Gastroesophageal sphincter (tissue), 3 donors: ENCODE measurements at regions not wholly inside any gene's neighbourhood (a gene's known extent, or its start where the extent isn't known, plus 50 kb on each side); places are given as distances from the start of the nearest gene placed in this dataset.

Experiments
- POLR2AphosphoS5 ChIP-seq: sonication (generic); formaldehyde crosslinking; IDR thresholded peaks from one replicate; pipeline ENCODE4 v1.6.1; 2017; ENCODE audit warnings: antibody characterized with exemption
- TF ChIP-seq, protein P1 (sequence below), 4 experiments: fragments of 200-600 bp in 2 of 4; fragments of 450-650 bp in 2 of 4; sonication (generic) in 1 of 4; IDR thresholded peaks; one replicate each; pipeline ENCODE4 v1.5.1; 2017 to 2019; ENCODE audit warnings: antibody characterized with exemption in 4 of 4, mild to moderate bottlenecking in 2 of 4, moderate library complexity in 2 of 4

DNA sequence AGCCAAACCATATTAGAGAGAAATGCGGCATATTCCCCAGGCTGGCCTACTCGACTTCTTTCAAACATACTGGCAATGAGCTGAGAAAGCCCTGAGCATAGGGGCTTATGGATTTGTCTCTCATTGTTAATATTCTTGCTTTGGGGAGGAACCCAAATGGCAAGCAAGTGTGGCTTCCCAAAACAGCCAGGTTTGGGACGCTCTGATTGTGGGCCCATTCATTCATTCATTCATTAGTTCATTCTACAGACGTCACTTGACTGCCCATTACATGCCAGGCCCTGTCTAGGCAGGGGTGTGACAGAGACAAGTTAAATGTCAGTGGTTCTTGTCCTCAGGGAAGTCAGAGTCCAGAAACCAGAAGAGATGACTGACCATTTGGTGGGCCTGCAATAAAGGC is 77.4 kb upstream of the THBS1 start:
- no peak for TF ChIP-seq POLR2AphosphoS5
- TF ChIP-seq, protein P1, sequence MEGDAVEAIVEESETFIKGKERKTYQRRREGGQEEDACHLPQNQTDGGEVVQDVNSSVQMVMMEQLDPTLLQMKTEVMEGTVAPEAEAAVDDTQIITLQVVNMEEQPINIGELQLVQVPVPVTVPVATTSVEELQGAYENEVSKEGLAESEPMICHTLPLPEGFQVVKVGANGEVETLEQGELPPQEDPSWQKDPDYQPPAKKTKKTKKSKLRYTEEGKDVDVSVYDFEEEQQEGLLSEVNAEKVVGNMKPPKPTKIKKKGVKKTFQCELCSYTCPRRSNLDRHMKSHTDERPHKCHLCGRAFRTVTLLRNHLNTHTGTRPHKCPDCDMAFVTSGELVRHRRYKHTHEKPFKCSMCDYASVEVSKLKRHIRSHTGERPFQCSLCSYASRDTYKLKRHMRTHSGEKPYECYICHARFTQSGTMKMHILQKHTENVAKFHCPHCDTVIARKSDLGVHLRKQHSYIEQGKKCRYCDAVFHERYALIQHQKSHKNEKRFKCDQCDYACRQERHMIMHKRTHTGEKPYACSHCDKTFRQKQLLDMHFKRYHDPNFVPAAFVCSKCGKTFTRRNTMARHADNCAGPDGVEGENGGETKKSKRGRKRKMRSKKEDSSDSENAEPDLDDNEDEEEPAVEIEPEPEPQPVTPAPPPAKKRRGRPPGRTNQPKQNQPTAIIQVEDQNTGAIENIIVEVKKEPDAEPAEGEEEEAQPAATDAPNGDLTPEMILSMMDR (IDR thresholded peaks at IDR 0.05) = no peak
